AG04449 (cell line): ENCODE measurements at regions not wholly inside any gene's neighbourhood (a gene's known extent, or its start where the extent isn't known, plus 50 kb on each side); places are given as distances from the start of the nearest gene placed in this dataset.

ENCODE experiments used
- CTCF ChIA-PET: fragments of 350-600 bp; formaldehyde crosslinking; extraction: SDS; loops from one replicate; lab custom pipeline; 2021; ENCODE audit warnings: antibody characterized with exemption; lab: Yijun Ruan, JAX
- POLR2A ChIA-PET: fragments of 400-600, 350-600 bp; formaldehyde crosslinking; extraction: SDS; loops from one replicate; lab custom pipeline; 2020; ENCODE audit warnings: antibody characterized with exemption, inconsistent platforms; lab: Yijun Ruan, JAX
- DNase-seq: peaks from one replicate; pipeline ENCODE4 v3.0.0-alpha.2; 2010; ENCODE audit warnings: low read depth, low spot score
- H3K4me3 ChIP-seq: 2 replicates; pipeline ENCODE4 v1.5.1; 2011; ENCODE audit warnings: low read depth, mild to moderate bottlenecking, control low read depth, low read length
- TF ChIP-seq, protein P1 (sequence below): IDR thresholded peaks from one replicate; pipeline ENCODE4 v1.5.1; 2011; ENCODE audit warnings: mild to moderate bottlenecking, moderate library complexity, low read length, control low read depth, inconsistent platforms; ENCODE audit not compliant: insufficient read depth; ENCODE audit errors: missing control alignments

DNA sequence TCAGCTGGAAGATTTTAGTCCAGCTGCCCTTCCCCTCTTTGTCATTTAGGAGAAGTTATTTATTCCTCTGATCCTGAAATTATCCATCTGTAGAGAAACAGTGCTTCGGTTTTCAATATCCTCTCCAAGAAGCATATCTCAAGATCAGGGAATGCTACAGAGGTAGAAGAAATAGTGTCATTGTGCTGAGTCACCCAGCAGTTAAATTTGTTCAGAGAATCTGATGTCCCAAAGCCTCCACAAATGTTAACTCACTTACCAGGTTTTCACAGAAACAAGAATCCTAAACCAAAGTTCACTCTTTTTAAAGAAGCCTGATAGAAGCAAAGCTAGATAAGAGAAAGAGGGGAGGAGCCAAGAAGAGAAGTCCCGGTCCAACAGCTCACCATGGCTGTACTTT, 480.7 kb upstream of the GYPC start:
- POLR2A ChIA-PET, result no interaction called here

DNA sequence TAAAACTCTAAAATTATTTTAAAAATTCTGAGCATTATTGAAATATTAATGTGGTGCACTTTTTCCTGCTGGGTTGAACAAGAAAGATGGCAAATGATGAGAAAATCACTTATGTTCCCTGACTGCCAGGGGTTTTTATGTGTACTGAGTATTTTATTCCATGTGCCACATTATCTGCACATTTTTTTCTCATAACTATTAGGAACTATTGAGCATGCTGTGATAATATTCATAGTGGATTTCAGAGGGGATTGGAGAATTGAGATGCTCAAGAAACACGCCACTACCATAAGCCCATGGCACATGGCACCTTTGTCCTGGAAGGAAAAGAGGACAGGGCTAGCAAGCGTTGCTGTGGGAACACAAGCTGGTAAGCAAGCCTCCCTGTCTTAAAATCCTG, 478.5 kb upstream of the GYPC start:
- H3K4me3 ChIP-seq, result no peak overlapping the region
- ChIA-PET POLR2A (no interaction called here), CTCF (no interaction called here)
- DNase-seq, result no peak
- TF ChIP-seq, protein P1, sequence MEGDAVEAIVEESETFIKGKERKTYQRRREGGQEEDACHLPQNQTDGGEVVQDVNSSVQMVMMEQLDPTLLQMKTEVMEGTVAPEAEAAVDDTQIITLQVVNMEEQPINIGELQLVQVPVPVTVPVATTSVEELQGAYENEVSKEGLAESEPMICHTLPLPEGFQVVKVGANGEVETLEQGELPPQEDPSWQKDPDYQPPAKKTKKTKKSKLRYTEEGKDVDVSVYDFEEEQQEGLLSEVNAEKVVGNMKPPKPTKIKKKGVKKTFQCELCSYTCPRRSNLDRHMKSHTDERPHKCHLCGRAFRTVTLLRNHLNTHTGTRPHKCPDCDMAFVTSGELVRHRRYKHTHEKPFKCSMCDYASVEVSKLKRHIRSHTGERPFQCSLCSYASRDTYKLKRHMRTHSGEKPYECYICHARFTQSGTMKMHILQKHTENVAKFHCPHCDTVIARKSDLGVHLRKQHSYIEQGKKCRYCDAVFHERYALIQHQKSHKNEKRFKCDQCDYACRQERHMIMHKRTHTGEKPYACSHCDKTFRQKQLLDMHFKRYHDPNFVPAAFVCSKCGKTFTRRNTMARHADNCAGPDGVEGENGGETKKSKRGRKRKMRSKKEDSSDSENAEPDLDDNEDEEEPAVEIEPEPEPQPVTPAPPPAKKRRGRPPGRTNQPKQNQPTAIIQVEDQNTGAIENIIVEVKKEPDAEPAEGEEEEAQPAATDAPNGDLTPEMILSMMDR, result no peak

More for the DNA sequence above, 480.7 kb upstream of the GYPC start:
- DNase-seq, result no peak
- TF ChIP-seq, protein P1, result no peak
- CTCF ChIA-PET, result no interaction called here
- no peak overlapping the region for H3K4me3 ChIP-seq

DNA sequence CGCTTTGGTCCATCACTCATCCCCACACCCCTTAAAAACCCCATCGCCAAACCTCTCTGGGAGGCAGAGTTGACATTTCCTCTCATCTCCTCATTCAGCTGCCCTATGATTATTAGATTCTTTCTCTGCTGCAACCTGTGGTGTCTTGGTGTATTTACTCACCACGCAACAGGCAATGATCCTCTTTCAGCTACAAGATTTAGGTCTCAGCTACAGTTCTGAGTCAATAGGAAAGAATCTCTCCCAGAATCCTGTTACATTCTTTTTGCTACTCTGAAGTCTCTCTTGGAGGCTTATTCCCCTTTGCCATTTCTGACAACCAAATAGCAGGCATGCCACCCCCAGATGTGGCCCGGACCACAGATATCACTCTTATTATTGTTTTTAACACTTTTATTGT, 468.3 kb upstream of the GYPC start:
- CTCF ChIA-PET, result no interaction called here
- TF ChIP-seq, protein P1, result no peak
- POLR2A ChIA-PET, result no interaction called here
- no peak for DNase-seq
- no peak overlapping the region for H3K4me3 ChIP-seq

DNA sequence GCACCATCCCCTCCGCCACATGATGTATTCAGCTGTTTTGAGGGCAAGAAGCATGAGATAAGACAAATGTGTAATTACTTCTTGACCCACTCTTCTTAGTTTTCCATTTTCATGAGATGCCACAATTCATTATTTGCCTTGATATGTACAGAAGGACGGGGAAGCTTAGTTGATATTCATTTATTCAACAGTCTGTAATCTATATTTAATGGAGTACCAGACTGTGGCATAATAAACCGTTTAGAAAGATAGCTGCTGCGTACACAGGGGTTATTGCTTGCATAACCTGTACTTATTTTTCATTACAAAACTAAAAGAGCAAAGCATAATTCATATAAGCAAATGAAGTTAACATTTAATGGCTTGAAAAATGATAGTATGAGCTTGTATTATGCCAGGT, 466.4 kb upstream of the GYPC start:
- POLR2A ChIA-PET, result no interaction called here
- H3K4me3 ChIP-seq, result no peak overlapping the region
- TF ChIP-seq, protein P1, result no peak
- CTCF ChIA-PET, result no interaction called here
- no peak for DNase-seq

DNA sequence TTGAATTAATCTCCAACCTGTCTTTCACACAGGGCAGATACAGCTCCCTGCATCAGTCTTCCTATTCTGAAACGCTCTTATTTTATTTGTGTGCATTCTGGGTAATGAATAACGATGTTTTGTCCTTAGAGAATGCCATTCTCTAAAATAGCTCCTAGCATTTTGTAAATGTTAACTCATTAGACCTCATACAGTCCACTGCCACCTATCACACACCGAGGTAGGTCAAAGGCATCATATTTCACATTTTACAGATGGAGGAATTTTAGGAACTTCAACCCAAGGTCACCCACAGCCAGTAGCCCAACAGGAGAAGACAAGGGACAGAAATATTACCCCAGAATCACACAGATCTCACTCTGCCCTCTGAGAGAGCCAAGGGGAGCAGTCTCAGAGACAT, 455.4 kb upstream of the GYPC start:
- TF ChIP-seq, protein P1, result no peak
- H3K4me3 ChIP-seq, result no peak overlapping the region
- CTCF ChIA-PET, result no interaction called here
- POLR2A ChIA-PET, result no interaction called here
- DNase-seq, result no peak

DNA sequence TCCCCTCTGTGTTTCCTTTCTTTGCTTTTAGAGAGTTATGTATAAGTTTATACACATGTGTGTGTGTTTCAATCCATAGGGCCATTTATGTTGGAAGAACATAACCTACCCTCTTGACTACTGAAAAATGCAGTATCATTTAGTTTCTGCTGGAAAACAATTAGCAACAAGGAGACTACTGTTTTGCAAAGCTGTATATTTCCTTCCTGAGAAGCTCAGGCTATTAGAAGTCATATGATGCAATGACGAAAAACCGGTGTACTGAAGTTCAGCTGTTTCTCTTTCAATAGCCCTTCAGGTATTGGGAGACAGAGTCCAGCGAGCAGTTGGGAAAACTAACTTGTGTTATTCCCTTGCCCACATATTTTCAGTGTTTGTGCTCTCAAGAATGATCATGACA, 447.7 kb upstream of the GYPC start:
- TF ChIP-seq, protein P1, result no peak

More for the DNA sequence above, 447.7 kb upstream of the GYPC start:
- POLR2A ChIA-PET, result no interaction called here
- DNase-seq, result no peak
- CTCF ChIA-PET, result no interaction called here
- H3K4me3 ChIP-seq, result no peak overlapping the region
